Astrocyte (in vitro differentiated cells and primary cell): ENCODE measurements at regions not wholly inside any gene's neighbourhood (a gene's known extent, or its start where the extent isn't known, plus 50 kb on each side); places are given as distances from the start of the nearest gene placed in this dataset.

ENCODE experiments used
- DNase-seq: peaks from one replicate; pipeline ENCODE4 v3.0.0-alpha.2; 2010; ENCODE audit warnings: low read depth
- FAIRE-seq: peaks from 2 replicates; lab custom pipeline; 2011; peaks lifted over from hg19 to GRCh38; lab: Jason Lieb, UNC
- H2AFZ ChIP-seq: 2 replicates; pipeline ENCODE4 v1.6.0; 2012; ENCODE audit warnings: low read depth, low read length, inconsistent platforms
- H3K27ac ChIP-seq: 2 replicates; pipeline ENCODE4 v1.5.1; 2011; ENCODE audit warnings: low read depth, low read length, inconsistent platforms
- H3K27me3 ChIP-seq: 2 replicates; pipeline ENCODE4 v1.6.0; 2011; ENCODE audit warnings: low read length, inconsistent platforms; ENCODE audit not compliant: insufficient read depth
- H3K36me3 ChIP-seq: 2 replicates; pipeline ENCODE4 v1.5.1; 2011; ENCODE audit warnings: low read length, inconsistent platforms; ENCODE audit not compliant: insufficient read depth
- H3K4me1 ChIP-seq: 2 replicates; pipeline ENCODE4 v1.5.1; 2011; ENCODE audit warnings: low read length, inconsistent platforms; ENCODE audit not compliant: insufficient read depth
- H3K4me2 ChIP-seq: 2 replicates; pipeline ENCODE4 v1.6.0; 2012; ENCODE audit warnings: low read length, inconsistent platforms
- H3K4me3 ChIP-seq: 2 replicates; pipeline ENCODE4 v1.5.1; 2011; ENCODE audit warnings: low read depth, mild to moderate bottlenecking, low read length, inconsistent platforms; ENCODE audit not compliant: insufficient read depth
- H3K79me2 ChIP-seq: 2 replicates; pipeline ENCODE4 v1.6.0; 2012; ENCODE audit warnings: mild to moderate bottlenecking, low read length, inconsistent platforms; ENCODE audit not compliant: insufficient read depth
- H3K9ac ChIP-seq: 2 replicates; pipeline ENCODE4 v1.6.0; 2012; ENCODE audit warnings: mild to moderate bottlenecking, low read length, inconsistent platforms
- H3K9me3 ChIP-seq: 2 replicates; pipeline ENCODE4 v1.5.1; 2012; ENCODE audit warnings: low read depth, mild to moderate bottlenecking, low read length, inconsistent platforms; ENCODE audit not compliant: insufficient read depth
- H4K20me1 ChIP-seq: 2 replicates; pipeline ENCODE4 v1.6.0; 2012; ENCODE audit warnings: low read length, inconsistent platforms; ENCODE audit not compliant: insufficient read depth
- H3K27ac Mint-ChIP-seq: one replicate; pipeline ENCODE4 v1.8.0; 2021; ENCODE audit warnings: mild to moderate bottlenecking, mixed read lengths; ENCODE audit not compliant: unreplicated experiment
- H3K27me3 Mint-ChIP-seq: one replicate; pipeline ENCODE4 v1.8.0; 2021; ENCODE audit warnings: low read depth, mixed read lengths; ENCODE audit not compliant: unreplicated experiment
- H3K36me3 Mint-ChIP-seq: one replicate; pipeline ENCODE4 v1.8.0; 2021; ENCODE audit warnings: low read depth, mixed read lengths; ENCODE audit not compliant: unreplicated experiment
- H3K4me1 Mint-ChIP-seq: one replicate; pipeline ENCODE4 v1.8.0; 2021; ENCODE audit warnings: low read depth, mixed read lengths; ENCODE audit not compliant: unreplicated experiment
- H3K4me3 Mint-ChIP-seq: one replicate; pipeline ENCODE4 v1.8.0; 2021; ENCODE audit warnings: mild to moderate bottlenecking, moderate library complexity, mixed read lengths; ENCODE audit not compliant: unreplicated experiment
- H3K9me3 Mint-ChIP-seq: one replicate; pipeline ENCODE4 v1.8.0; 2021; ENCODE audit warnings: mild to moderate bottlenecking, mixed read lengths; ENCODE audit not compliant: unreplicated experiment
- CTCF ChIP-seq: IDR thresholded peaks from 2 replicates; pipeline ENCODE4 v1.5.1; 2011; ENCODE audit warnings: low read depth, mild to moderate bottlenecking, inconsistent platforms, low read length, moderate library complexity; ENCODE audit not compliant: insufficient read depth
- EZH2 ChIP-seq: IDR thresholded peaks from 2 replicates; pipeline ENCODE4 v1.6.1; 2012; ENCODE audit warnings: mild to moderate bottlenecking, low read length, inconsistent platforms; ENCODE audit not compliant: insufficient read depth

- H3K27me3 ChIP-seq: peaks cover 13% of the 10 kb centered on the region
- H4K20me1 ChIP-seq: no peaks in the 10 kb centered on the region
- no peaks in the 10 kb centered on the region for H3K79me2 ChIP-seq
- H3K36me3 ChIP-seq: no peaks in the 10 kb centered on the region
- Mint-ChIP-seq H3K36me3 (no peaks in the 10 kb centered on the region), H3K27ac (no peak overlapping the region), H3K4me3 (no peak overlapping the region), H3K9me3 (no peaks in the 10 kb centered on the region), H3K27me3 (peaks cover 5% of the 10 kb centered on the region), H3K4me1 (peaks cover 22% of the 10 kb centered on the region)
- H3K4me1 ChIP-seq: peaks cover 14% of the 10 kb centered on the region
- no peaks in the 10 kb centered on the region for H3K9me3 ChIP-seq
- H3K27ac ChIP-seq: no peak overlapping the region
- no peak overlapping the region for H3K4me2 ChIP-seq
- no peak overlapping the region for H3K4me3 ChIP-seq
- no peak for FAIRE-seq
- TF ChIP-seq CTCF (no peak), EZH2 (no peak)
- DNase-seq: no peak
- no peak overlapping the region for H2AFZ ChIP-seq
- H3K9ac ChIP-seq: no peak overlapping the region
Observed at GRCh38 chr1:214216779-214217178, 64.2 kb upstream of the SMYD2 start.

GRCh38 chr1:214219902-214220301 is 61.1 kb upstream of the SMYD2 start:
- H3K27ac ChIP-seq: no peak overlapping the region
- H3K4me1 ChIP-seq: peaks cover 7% of the 10 kb centered on the region
- H3K4me2 ChIP-seq: no peak overlapping the region
- no peak overlapping the region for H2AFZ ChIP-seq
- DNase-seq (no peak), FAIRE-seq (no peak)
- peaks cover 13% of the 10 kb centered on the region for H3K27me3 ChIP-seq
- TF ChIP-seq EZH2: no peak
- TF ChIP-seq CTCF: no peak
- no peaks in the 10 kb centered on the region for H4K20me1 ChIP-seq
- no peak overlapping the region for H3K9ac ChIP-seq
- H3K4me1 Mint-ChIP-seq: peaks cover 10% of the 10 kb centered on the region
- no peak overlapping the region for H3K4me3 Mint-ChIP-seq
- no peaks in the 10 kb centered on the region for H3K79me2 ChIP-seq
- no peaks in the 10 kb centered on the region for H3K9me3 ChIP-seq
- H3K4me3 ChIP-seq: no peak overlapping the region
- no peak overlapping the region for H3K27ac Mint-ChIP-seq
- no peaks in the 10 kb centered on the region for H3K36me3 ChIP-seq
- no peaks in the 10 kb centered on the region for H3K9me3 Mint-ChIP-seq
- peaks cover 10% of the 10 kb centered on the region for H3K27me3 Mint-ChIP-seq
- H3K36me3 Mint-ChIP-seq: no peaks in the 10 kb centered on the region

- peaks cover 13% of the 10 kb centered on the region for H3K27me3 ChIP-seq
- Mint-ChIP-seq H3K9me3 (no peaks in the 10 kb centered on the region), H3K36me3 (no peaks in the 10 kb centered on the region), H3K4me1 (peaks cover 4% of the 10 kb centered on the region), H3K27ac (no peak overlapping the region), H3K27me3 (peaks cover 12% of the 10 kb centered on the region), H3K4me3 (no peak overlapping the region)
- no peak for DNase-seq
- FAIRE-seq: no peak
- H2AFZ ChIP-seq: no peak overlapping the region
- H3K79me2 ChIP-seq: no peaks in the 10 kb centered on the region
- H3K4me3 ChIP-seq: no peak overlapping the region
- no peaks in the 10 kb centered on the region for H3K9me3 ChIP-seq
- H3K4me2 ChIP-seq: no peak overlapping the region
- H4K20me1 ChIP-seq: no peaks in the 10 kb centered on the region
- no peak overlapping the region for H3K9ac ChIP-seq
- no peak for TF ChIP-seq EZH2
- no peak for TF ChIP-seq CTCF
- H3K4me1 ChIP-seq: peaks cover 8% of the 10 kb centered on the region
- H3K36me3 ChIP-seq: no peaks in the 10 kb centered on the region
- no peak overlapping the region for H3K27ac ChIP-seq
Observed at GRCh38 chr1:214220891-214221290, 60.1 kb upstream of the SMYD2 start.
